ENCODE measurements at regions not wholly inside any gene's neighbourhood (a gene's known extent, or its start where the extent isn't known, plus 50 kb on each side); places are given as distances from the start of the nearest gene placed in this dataset.

DNA sequence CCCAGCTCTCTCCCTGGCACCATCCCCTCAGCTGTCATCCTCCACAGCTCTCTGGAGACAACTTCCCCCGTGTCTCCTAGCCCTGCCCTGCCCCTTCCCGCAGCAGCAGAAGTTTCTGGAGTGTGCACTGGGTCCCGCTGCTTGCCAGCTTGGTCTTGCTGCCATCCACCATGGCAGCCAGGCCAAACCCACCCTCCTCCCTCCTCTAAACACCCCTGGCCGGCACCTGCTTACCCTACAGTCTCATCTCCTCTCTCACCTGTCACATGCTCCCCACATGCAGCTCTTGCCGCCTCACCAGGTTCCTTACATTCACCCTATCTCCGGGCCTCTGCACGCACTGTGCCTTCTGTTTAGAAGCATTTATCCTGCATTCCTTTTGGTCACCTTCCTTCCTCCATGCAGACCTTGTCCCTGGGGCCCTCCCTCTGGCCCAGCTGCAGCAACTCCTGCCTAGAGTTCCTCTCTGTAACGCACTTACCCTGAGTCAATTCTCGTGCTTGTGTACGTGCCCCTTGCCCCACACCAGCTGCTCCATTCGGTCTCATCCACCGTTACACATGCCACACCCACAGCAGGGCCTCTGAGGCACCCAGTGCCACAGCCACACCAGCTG, 93.9 kb upstream of the RET start:
- no peak for FAIRE-seq
- ChIA-PET CTCF (interaction anchor here (0.6 kb wide), 1 partner anchor 232 kb away, joined by 3 read pairs; no protein-coding TSS in a partner anchor), POLR2A (no interaction called here), RAD21 (ENCODE audit: unreplicated experiment) (no interaction called here), SMC1A (ENCODE audit: uncharacterized antibody, unreplicated experiment) (no interaction called here)
- BruUV-seq (replicated peaks): no TSS peak
- Histone ChIP-seq H3K4me2 (ENCODE audit: control insufficient read depth, insufficient read depth) (no peak overlapping the region), H3K4me1 (ENCODE audit: control insufficient read depth, insufficient read depth, low read length) (no peaks in the 10 kb centered on the region), H2AFZ (ENCODE audit: control insufficient read depth, low read depth, low read length) (no peak overlapping the region), H3K9me3 (replicated peaks; ENCODE audit: control insufficient read depth, insufficient read depth, low read length) (no peaks in the 10 kb centered on the region), H3K27ac (ENCODE audit: control insufficient read depth, insufficient read depth) (no peak overlapping the region), H3K27me3 (replicated peaks in 1 of 2; ENCODE audit: control insufficient read depth in 2 of 2, insufficient read depth in 2 of 2, low read length in 1 of 2) (no peaks in the 10 kb centered on the region), H3K36me3 (ENCODE audit: control insufficient read depth in 2 of 2, insufficient read depth in 2 of 2, low read length in 1 of 2) (no peaks in the 10 kb centered on the region), H3K79me2 (ENCODE audit: control insufficient read depth, insufficient read depth, low read length) (no peaks in the 10 kb centered on the region), H4K20me1 (ENCODE audit: control insufficient read depth, insufficient read depth) (no peaks in the 10 kb centered on the region), H3K9ac (ENCODE audit: control insufficient read depth, insufficient read depth, low read length) (no peak overlapping the region), H3K4me3 (no peak overlapping the region)
- no peak for ATAC-seq
- no peak for TF ChIP-seq IKZF2 (IDR thresholded peaks at IDR 0.05)
- DNase-seq (ENCODE audit: low read depth, low spot score): no peak
- intact Hi-C loops (cut with micrococcal nuclease; ENCODE audit: unreplicated experiment): no loop called here
- 30% methylated on average over 12 of the region's 12 CpGs for WGBS (ENCODE audit: insufficient coverage, insufficient replicate concordance, low lambda C conversion rate, missing lambda C conversion rate)
- in situ Hi-C loops (cut with MboI): no loop called here

DNA sequence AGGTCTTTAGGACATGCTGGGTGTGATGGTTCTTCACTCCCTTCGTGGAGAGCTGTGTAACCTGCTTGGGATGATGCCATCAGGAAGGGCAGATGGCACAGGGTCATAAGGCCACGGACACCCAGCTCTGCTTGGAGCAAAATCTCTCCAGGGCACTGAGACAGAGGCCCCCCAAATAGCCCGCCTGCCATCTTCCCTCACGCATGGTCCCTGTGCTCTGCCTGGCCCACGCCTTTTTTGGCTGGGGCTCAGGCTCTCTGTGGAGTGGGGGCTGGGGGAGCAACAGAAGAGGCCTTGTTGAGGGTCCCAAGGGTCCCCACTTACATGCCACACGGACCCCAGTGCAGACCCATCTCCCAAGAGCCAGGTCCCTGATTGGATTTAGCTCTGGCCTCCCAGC, 93.3 kb upstream of the RET start:
- POLR2A ChIA-PET: no interaction called here
- Histone ChIP-seq H4K20me1 (ENCODE audit: control insufficient read depth, insufficient read depth) (no peaks in the 10 kb centered on the region), H3K27me3 (replicated peaks in 1 of 2; ENCODE audit: control insufficient read depth in 2 of 2, insufficient read depth in 2 of 2, low read length in 1 of 2) (no peaks in the 10 kb centered on the region), H3K9me3 (replicated peaks; ENCODE audit: control insufficient read depth, insufficient read depth, low read length) (no peaks in the 10 kb centered on the region), H3K36me3 (ENCODE audit: control insufficient read depth in 2 of 2, insufficient read depth in 2 of 2, low read length in 1 of 2) (no peaks in the 10 kb centered on the region), H3K4me3 (no peak overlapping the region), H3K4me1 (ENCODE audit: control insufficient read depth, insufficient read depth, low read length) (no peaks in the 10 kb centered on the region), H3K4me2 (ENCODE audit: control insufficient read depth, insufficient read depth) (no peak overlapping the region), H3K79me2 (ENCODE audit: control insufficient read depth, insufficient read depth, low read length) (no peaks in the 10 kb centered on the region), H3K9ac (ENCODE audit: control insufficient read depth, insufficient read depth, low read length) (no peak overlapping the region), H3K27ac (ENCODE audit: control insufficient read depth, insufficient read depth) (no peak overlapping the region), H2AFZ (ENCODE audit: control insufficient read depth, low read depth, low read length) (no peak overlapping the region)
- SMC1A ChIA-PET (ENCODE audit: uncharacterized antibody, unreplicated experiment): interaction anchor here (0.6 kb wide), 1 partner anchor 73 kb away, joined by 3 read pairs; no protein-coding TSS in a partner anchor
- intact Hi-C loops (cut with micrococcal nuclease; ENCODE audit: unreplicated experiment) (no loop called here), in situ Hi-C loops (cut with MboI) (no loop called here)
- FAIRE-seq: no peak
- WGBS (ENCODE audit: insufficient coverage, insufficient replicate concordance, low lambda C conversion rate, missing lambda C conversion rate): 29% methylated on average over 6 of the region's 6 CpGs
- ATAC-seq: no peak
- no TSS peak for BruUV-seq (replicated peaks)
- no peak for DNase-seq (ENCODE audit: low read depth, low spot score)
- CTCF ChIA-PET: no interaction called here
- RAD21 ChIA-PET (ENCODE audit: unreplicated experiment): no interaction called here
- TF ChIP-seq, protein P1, sequence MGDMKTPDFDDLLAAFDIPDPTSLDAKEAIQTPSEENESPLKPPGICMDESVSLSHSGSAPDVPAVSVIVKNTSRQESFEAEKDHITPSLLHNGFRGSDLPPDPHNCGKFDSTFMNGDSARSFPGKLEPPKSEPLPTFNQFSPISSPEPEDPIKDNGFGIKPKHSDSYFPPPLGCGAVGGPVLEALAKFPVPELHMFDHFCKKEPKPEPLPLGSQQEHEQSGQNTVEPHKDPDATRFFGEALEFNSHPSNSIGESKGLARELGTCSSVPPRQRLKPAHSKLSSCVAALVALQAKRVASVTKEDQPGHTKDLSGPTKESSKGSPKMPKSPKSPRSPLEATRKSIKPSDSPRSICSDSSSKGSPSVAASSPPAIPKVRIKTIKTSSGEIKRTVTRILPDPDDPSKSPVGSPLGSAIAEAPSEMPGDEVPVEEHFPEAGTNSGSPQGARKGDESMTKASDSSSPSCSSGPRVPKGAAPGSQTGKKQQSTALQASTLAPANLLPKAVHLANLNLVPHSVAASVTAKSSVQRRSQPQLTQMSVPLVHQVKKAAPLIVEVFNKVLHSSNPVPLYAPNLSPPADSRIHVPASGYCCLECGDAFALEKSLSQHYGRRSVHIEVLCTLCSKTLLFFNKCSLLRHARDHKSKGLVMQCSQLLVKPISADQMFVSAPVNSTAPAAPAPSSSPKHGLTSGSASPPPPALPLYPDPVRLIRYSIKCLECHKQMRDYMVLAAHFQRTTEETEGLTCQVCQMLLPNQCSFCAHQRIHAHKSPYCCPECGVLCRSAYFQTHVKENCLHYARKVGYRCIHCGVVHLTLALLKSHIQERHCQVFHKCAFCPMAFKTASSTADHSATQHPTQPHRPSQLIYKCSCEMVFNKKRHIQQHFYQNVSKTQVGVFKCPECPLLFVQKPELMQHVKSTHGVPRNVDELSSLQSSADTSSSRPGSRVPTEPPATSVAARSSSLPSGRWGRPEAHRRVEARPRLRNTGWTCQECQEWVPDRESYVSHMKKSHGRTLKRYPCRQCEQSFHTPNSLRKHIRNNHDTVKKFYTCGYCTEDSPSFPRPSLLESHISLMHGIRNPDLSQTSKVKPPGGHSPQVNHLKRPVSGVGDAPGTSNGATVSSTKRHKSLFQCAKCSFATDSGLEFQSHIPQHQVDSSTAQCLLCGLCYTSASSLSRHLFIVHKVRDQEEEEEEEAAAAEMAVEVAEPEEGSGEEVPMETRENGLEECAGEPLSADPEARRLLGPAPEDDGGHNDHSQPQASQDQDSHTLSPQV (IDR thresholded peaks at IDR 0.05): no peak
- TF ChIP-seq HDAC6 (IDR thresholded peaks at IDR 0.05; ENCODE audit: unreplicated experiment): no peak
- TF ChIP-seq, protein P2, sequence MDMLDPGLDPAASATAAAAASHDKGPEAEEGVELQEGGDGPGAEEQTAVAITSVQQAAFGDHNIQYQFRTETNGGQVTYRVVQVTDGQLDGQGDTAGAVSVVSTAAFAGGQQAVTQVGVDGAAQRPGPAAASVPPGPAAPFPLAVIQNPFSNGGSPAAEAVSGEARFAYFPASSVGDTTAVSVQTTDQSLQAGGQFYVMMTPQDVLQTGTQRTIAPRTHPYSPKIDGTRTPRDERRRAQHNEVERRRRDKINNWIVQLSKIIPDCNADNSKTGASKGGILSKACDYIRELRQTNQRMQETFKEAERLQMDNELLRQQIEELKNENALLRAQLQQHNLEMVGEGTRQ (IDR thresholded peaks at IDR 0.05; ENCODE audit: borderline replicate concordance, low read depth, low read length): no peak
- TF ChIP-seq, protein P3, sequence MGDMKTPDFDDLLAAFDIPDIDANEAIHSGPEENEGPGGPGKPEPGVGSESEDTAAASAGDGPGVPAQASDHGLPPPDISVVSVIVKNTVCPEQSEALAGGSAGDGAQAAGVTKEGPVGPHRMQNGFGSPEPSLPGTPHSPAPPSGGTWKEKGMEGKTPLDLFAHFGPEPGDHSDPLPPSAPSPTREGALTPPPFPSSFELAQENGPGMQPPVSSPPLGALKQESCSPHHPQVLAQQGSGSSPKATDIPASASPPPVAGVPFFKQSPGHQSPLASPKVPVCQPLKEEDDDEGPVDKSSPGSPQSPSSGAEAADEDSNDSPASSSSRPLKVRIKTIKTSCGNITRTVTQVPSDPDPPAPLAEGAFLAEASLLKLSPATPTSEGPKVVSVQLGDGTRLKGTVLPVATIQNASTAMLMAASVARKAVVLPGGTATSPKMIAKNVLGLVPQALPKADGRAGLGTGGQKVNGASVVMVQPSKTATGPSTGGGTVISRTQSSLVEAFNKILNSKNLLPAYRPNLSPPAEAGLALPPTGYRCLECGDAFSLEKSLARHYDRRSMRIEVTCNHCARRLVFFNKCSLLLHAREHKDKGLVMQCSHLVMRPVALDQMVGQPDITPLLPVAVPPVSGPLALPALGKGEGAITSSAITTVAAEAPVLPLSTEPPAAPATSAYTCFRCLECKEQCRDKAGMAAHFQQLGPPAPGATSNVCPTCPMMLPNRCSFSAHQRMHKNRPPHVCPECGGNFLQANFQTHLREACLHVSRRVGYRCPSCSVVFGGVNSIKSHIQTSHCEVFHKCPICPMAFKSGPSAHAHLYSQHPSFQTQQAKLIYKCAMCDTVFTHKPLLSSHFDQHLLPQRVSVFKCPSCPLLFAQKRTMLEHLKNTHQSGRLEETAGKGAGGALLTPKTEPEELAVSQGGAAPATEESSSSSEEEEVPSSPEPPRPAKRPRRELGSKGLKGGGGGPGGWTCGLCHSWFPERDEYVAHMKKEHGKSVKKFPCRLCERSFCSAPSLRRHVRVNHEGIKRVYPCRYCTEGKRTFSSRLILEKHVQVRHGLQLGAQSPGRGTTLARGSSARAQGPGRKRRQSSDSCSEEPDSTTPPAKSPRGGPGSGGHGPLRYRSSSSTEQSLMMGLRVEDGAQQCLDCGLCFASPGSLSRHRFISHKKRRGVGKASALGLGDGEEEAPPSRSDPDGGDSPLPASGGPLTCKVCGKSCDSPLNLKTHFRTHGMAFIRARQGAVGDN (IDR thresholded peaks at IDR 0.05): no peak
- TF ChIP-seq SMAD5 (IDR thresholded peaks at IDR 0.05; ENCODE audit: low read depth): no peak
- TF ChIP-seq FOXM1 (IDR thresholded peaks at IDR 0.05; ENCODE audit: low read depth, low read length): no peak
- no peak for TF ChIP-seq STAT1 (conservative IDR thresholded peaks at IDR 0.05)
- TF ChIP-seq NBN (IDR thresholded peaks at IDR 0.05): no peak

All from GM12878 (cell line).